ENCODE measurements at regions not wholly inside any gene's neighbourhood (a gene's known extent, or its start where the extent isn't known, plus 50 kb on each side); places are given as distances from the start of the nearest gene placed in this dataset.
"Not testable (repeated sequence)": the region's sequence is repeated elsewhere in the genome, so short reads cannot be mapped to it uniquely, and the experiment has no call there.

DNA sequence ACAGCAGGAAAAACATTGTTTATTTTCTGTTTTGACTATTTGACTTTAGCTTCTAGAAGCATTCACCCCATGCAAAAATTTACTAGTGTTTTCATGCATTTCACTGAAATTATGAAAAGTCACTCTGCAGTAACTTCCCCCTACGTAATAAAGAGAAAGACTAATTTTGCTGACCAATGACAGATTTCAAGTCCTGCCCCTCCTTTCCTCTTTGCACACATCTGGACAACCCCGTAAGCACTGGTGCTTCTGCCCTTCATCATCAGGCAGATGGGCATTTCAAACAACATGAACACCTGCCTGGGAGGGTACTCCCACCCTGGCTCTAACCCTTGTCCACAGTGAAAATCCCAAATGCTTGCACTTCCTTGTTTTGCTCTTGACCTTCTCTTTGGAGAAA lies 815.0 kb upstream of the ID2 start:
- no peak for DNase-seq

DNA sequence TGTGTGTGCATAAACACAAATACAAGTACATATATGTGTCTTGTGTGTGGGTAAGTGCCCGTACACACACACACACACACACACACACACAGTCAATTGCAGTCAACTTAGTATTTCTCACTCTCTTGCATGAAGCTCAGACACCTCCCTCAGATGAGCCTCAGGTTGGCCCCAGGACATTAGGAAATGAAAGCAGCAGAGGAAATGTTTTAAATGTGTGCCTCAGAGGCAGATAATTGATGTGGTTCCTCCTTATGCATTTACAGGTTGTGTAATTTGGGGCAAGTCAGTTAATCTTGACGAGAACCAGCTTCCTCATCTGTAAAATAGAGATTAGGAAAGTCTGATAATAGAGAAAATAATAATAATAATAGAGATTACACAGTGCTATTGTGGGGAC lies 814.0 kb upstream of the ID2 start:
- DNase-seq: no peak

DNA sequence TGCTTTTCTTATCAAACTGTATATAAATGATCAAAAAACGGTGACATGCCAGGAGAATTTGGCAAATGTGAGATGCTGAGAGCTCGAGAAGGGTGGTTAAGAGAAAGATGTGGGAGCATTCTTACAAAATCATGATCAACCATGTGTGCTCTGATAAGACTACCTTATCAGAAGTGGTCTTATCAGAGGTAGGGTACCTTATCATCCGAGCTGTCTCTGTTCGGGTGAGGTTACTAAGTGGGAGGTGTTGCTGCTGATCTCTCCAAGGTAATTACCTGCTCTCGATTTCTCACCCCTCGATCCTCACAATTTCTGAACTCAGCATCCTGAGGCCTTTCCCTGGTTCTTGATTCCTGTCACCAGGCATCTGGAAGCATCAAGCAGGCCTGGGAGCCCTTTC lies 813.0 kb upstream of the ID2 start:
- DNase-seq: no peak

DNA sequence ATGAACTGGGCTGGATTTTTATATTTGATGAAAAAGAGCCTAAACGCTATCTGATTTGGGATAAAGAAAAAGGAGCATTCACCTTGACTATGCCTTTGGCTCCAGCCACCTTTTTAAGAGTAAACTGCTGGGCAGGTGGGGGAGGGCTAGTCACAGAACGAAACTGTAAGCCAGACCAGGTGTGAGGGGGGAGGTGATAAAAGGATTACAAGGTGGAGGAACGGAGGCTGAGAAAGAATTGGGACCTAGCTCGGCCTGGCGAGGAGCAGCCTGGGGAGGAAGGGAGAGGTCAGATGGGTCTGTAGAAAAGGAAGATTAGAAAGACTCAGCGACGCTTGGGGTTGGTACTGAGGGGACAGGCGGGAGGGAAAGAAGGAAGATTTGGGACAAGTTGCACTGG lies 805.4 kb upstream of the ID2 start:
- DNase-seq: not testable (repeated sequence)

- not testable (repeated sequence) for DNase-seq
Observed at GRCh38 chr2:7878266-7878665, 803.6 kb upstream of the ID2 start.

GRCh38 chr2:7878786-7879482 lies 802.9 kb upstream of the ID2 start:
- no peak for DNase-seq

DNA sequence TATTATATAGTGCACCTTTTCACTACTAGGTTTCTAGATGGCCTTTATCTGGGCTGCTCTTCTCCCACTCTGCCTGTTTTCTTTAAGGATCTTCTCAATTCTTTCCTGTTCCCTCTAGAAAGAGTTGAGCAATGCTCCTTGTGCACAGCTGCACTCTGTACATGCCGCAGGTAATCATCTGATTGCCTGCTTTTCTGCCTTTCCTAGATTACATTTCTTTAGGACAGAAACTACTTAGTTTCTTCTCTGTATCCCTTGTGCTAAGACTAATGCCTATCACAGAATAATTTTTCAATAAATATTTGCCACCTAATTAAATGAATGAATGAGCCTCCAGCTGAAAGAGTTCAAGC lies 802.4 kb upstream of the ID2 start:
- no peak for DNase-seq

DNA sequence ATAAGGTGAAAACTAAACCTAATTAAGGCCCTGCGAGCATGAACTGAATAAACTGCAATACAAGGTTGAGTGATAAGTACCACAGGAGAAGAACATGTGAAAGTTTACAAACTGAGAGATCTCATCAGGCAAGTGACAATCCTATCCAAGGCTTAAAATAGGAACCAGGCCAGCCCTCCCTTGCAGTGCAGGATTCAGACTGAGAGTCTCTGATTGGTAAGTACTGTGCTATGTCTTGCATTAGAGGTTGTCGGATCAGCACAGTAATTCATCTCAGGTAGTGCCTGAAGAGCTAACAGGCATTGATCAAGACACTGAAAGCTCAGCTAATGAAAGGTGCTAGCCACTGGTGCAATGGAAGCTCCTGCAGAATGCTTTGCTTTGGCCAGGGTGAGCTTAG lies 801.7 kb upstream of the ID2 start:
- no peak for DNase-seq

- DNase-seq: no peak
Observed at GRCh38 chr2:7880566-7880965, 801.3 kb upstream of the ID2 start.

GRCh38 chr2:7881063-7881462 lies 800.8 kb upstream of the ID2 start:
- no peak for DNase-seq

GRCh38 chr2:7881466-7881865 lies 800.4 kb upstream of the ID2 start:
- DNase-seq: no peak

GRCh38 chr2:7882296-7882695 lies 799.6 kb upstream of the ID2 start:
- no peak for DNase-seq

DNA sequence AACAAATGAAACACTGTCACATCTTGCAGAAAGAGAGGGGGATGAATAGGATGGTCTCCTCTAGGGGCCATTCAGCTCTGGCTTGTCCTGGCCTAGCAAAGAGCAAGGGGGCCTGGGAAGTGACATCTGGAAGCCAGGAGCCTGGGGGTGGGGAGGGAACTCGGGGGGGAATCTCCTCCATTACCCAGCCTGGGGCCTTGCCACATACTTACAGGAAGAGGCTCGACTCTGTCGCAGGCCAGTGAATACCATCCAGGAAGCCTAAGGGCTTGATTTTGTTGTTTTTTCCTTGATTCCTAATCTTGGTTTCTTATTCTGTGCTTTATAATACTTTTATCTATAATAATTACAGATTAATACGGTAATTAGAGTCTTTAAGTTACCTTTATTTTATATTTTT lies 797.5 kb upstream of the ID2 start:
- no peak for DNase-seq

- no peak for DNase-seq
Observed at GRCh38 chr2:7886666-7887065, 795.2 kb upstream of the ID2 start.

DNA sequence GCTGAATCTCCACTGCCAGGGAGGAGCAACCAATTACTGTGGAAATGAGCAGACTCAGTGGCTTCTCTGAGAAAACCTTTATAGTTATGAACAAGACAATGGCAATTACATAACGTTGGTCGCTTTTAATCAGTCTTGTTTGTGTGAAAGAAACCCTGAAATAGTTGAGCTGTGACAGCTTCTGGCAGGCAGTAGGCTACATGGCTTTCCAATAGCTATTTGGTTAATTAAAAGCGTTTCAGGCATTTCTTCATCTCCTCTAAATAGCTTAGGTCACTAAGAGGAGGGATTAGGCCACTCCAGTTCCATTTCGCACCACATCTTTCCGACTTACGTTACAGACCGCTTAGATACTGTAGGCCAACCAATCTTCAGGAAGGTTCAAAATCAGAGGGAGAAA lies 794.4 kb upstream of the ID2 start:
- no peak for DNase-seq

DNA sequence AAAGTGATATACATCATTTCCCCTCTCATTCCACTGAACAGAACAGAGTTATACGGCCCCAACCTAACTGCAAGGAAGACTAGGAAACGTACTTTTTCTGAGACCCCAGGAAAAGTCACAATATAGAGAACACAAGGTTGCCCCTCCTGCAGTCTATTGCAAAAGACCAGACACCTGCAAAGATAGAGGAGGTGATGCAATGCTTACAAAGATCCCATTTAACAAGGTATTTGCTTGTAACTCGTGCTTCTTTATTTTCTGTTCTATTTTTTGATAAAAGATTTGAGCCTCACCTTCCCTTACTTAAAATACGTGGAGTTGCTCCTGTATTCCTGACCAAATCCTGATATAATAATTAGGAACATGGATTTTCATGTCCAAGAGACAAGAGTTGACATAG lies 793.0 kb upstream of the ID2 start:
- no peak for DNase-seq

- no peak for DNase-seq
Observed at GRCh38 chr2:7891312-7891711, 790.5 kb upstream of the ID2 start.

- no peak for DNase-seq
Observed at GRCh38 chr2:7895289-7895688, 786.6 kb upstream of the ID2 start.

DNA sequence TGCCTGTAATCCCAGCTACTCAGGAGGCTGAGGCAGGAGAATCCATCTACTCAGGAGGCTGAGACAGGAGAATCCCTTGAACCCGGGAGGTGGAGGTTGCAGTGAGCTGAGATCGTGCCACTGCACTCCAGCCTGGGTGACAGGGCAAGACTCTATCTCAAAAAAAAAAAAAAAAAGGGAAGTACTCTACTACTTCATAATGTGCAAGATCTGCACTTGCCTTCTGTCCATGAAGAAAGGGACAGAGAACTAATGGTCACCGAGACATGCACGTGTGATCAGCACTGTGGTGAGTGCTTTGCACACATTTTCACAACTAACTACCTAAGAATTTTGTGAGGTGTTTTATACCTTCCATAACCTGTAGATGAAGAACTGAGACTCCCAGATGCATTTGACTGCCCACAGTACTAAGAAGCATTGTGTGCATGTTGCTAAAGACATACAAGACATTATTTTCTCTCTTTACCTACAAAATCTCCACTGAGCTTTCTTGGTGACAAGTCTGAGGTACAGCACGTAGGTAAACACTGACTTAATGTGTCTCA lies 784.8 kb upstream of the ID2 start:
- DNase-seq: no peak

DNA sequence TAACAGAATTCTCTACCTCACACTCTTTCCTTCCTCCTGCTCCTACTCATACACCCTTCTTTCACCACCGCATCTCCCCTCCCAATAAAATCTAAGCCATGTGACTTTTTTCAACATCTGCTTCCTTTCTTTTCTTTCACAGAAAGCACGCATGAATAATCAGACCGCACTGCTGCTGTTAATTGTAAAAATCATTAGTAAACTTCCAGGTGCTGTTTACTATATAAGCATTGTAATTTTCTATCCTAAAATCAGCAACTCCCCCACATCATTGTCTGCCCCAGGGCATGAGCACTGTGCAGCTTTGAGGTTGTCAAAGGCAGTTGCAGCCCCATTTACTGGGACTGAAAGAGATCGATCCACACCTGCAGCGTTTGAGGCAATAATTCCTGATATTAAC lies 782.6 kb upstream of the ID2 start:
- DNase-seq: no peak

DNA sequence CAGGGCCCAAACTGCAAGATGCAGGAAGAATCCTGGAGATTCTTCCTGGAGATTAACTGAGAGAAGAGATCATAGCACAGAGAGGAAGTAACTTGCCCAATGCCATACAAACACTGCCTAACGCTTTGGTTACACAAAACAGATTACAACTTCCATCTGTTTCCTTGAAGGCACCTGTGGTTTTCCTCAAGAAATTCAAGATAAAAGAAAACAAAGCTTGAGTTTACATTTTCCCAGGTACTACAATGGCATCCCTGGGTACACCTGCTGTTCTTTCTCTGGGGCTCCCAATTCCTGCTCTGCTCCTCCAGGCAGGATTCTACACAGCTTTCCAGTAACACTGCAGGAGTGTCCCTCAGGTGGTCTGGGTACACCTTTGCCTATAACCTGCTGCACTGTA lies 781.9 kb upstream of the ID2 start:
- DNase-seq: no peak

GRCh38 chr2:7900593-7900992 lies 781.3 kb upstream of the ID2 start:
- no peak for DNase-seq

DNA sequence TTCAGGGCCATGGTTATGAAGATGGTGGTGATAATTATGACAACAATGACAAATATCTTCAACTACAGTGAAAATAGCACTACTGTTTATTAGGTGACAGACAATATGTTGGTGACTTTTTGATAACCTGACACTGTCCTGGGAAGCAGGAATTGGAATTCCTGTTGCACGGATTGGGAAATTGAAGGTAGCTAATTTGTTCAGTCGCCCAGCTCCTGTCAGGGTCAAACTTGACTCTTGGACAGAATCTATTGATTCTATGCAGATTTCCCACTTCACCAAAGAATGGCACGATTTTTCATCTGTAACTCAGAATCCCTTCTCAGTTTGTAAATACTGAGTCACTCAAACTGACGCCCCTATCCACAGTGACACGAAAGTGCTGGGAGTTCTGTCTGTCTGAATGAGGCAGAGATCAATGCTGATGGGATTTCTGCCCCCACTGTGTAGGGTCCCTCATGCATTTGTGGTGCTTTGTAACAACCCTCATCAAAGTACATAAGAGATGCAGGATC lies 779.5 kb upstream of the ID2 start:
- DNase-seq: no peak

DNA sequence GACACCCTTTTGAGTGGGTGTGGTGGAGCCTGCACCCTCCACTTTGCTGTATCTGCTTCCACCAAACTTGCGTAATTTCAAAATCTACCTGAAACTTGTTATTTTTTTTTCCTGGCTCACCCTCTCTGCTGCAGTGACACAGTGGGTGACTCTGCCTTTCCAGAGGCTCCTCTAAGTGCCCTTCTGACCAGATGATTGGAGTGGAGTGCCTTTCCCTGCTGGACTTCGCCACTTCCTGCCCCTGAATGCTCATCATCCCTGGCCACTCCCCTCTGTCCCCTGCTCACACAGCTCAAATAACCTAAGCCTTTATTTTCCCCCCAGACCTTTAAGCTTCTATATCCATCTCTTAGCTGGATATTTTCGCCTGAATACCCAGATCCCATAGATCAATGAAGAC lies 777.5 kb upstream of the ID2 start:
- DNase-seq: no peak

GRCh38 chr2:7905756-7906155 lies 776.1 kb upstream of the ID2 start:
- DNase-seq: no peak
